Right cardiac atrium (tissue), 5 donors: ENCODE measurements at regions not wholly inside any gene's neighbourhood (a gene's known extent, or its start where the extent isn't known, plus 50 kb on each side); places are given as distances from the start of the nearest gene placed in this dataset.

Experiments
- ATAC-seq, 2 donors: fragments of 200-7000 bp; cut with Tn5 transposase; one replicate each; pipeline versions ENCODE4 v1.8.0 to v1.9.1; 2020; ENCODE audit warnings: moderate library complexity in 2 of 2, mild to moderate bottlenecking in 1 of 2
- DNase-seq, 3 donors: peaks; one replicate each; pipeline ENCODE4 v3.0.0-alpha.2; 2020
- H3K27ac ChIP-seq: one replicate; pipeline ENCODE4 v1.5.1; 2013; ENCODE audit warnings: mild to moderate bottlenecking, low read length, control low read depth, moderate library complexity
- H3K27me3 ChIP-seq: one replicate; pipeline ENCODE4 v1.6.1; 2013; ENCODE audit not compliant: control insufficient read depth, insufficient read depth
- H3K4me1 ChIP-seq: one replicate; pipeline ENCODE4 v1.6.1; 2013; ENCODE audit warnings: low read length; ENCODE audit not compliant: control insufficient read depth, insufficient read depth
- H3K4me3 ChIP-seq: one replicate; pipeline ENCODE4 v1.5.1; 2013; ENCODE audit warnings: low read length, control low read depth
- H3K9me3 ChIP-seq: one replicate; pipeline ENCODE4 v1.6.1; 2013; ENCODE audit warnings: low read length; ENCODE audit not compliant: control insufficient read depth
- WGBS: extraction: QIAGEN DNeasy Blood & Tissue Kit; methylation state at CpG from one replicate; pipeline ENCODE4 v1.1.7; 2013; 5-methylcytosine and 5-hydroxymethylcytosine counted together
- intact Hi-C, 4 donors: fragments of 100-400 bp; cut with DNase I; formaldehyde crosslinking; loops; one replicate each; pipeline versions ENCODE4 v1.11.0 to v1.14.0; 2022 to 2023
- donor health status: healthy with polysubstance abuse.
- donor health status: DM: no; HTN: yes; CAD: no.
- donor health status: DM: no; HTN: no; CAD: no.
- donor health status: DM: no; HTN: yes; CAD: no; lungs with severe emphysema.
- donor health status: DM: yes; HTN: yes; CAD: no.

DNA sequence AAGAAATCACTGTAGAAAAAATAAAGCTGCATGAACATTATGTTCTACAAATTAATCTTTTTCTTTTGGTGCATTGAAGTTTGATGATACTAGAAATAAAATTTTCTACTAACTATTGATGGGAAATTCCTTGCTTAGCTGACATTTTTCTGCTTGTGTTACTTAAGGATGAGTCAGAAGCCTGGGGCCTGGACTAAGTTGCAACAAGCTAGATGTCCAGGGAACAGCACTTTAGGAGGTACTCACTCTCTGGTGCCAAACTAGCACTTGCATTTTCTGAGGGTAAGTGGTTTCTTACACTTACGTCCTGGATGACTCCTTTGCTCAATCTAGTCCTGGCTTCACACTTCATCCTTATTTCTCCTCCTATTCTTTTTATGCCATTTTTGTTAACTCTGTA lies 945.1 kb downstream of the IGSF11 start:
- H3K4me3 ChIP-seq = no peak overlapping the region
- no peaks in the 10 kb centered on the region for H3K4me1 ChIP-seq
- no peaks in the 10 kb centered on the region for H3K9me3 ChIP-seq
- H3K27ac ChIP-seq = no peak overlapping the region
- DNase-seq (no peak), ATAC-seq (no peak)
- WGBS = 74% methylated on average over 1 of the region's 1 CpG
- intact Hi-C loops = no loop called here
- no peaks in the 10 kb centered on the region for H3K27me3 ChIP-seq

DNA sequence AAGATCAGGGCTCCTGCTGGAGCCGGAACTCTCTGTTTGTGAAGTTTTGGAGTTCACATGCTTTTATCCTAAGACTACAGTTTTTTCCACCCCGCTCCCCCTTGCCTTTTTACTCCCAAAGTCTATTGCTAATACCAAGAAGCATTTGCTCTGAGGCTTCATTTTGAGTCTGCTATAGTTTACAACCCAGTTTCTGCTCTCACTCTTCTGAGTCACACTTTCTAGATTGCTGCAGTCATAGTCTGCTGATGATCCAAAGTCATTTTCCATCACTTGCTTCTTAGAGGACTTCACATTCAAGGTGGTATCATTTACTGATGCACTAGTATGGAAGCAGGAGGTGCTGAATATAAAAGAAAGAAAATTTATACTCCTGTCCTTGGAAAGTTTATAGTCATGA lies 937.4 kb downstream of the IGSF11 start:
- intact Hi-C loops = no loop called here
- Histone ChIP-seq H3K9me3 (no peaks in the 10 kb centered on the region), H3K27me3 (no peaks in the 10 kb centered on the region), H3K4me1 (no peaks in the 10 kb centered on the region), H3K27ac (no peak overlapping the region), H3K4me3 (no peak overlapping the region)
- DNase-seq (no peak), ATAC-seq (no peak)
- 88% methylated on average over 2 of the region's 2 CpGs for WGBS

DNA sequence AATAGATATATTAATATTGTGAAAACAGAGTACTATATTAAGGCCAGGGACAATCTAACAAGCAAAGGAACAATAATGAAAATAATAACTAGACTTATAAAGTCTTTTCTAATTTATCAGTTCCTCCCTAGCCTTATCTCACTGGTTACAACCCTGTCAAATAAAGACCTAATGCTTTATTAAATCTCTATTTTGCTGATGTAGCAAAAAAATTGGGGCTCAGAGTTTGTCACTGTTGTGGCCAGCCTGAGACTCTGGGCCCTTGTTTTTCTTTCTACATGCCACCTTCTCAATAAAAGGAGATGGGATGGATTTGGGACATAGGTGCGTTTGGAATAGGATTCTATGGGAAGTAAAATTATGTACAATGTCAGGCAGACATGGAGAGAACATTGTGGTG lies 937.0 kb downstream of the IGSF11 start:
- Histone ChIP-seq H3K27me3 (no peaks in the 10 kb centered on the region), H3K4me1 (no peaks in the 10 kb centered on the region), H3K9me3 (no peaks in the 10 kb centered on the region), H3K27ac (no peak overlapping the region), H3K4me3 (no peak overlapping the region)
- 92% methylated on average over 1 of the region's 1 CpG for WGBS
- DNase-seq = no peak
- no peak for ATAC-seq
- intact Hi-C loops = no loop called here

DNA sequence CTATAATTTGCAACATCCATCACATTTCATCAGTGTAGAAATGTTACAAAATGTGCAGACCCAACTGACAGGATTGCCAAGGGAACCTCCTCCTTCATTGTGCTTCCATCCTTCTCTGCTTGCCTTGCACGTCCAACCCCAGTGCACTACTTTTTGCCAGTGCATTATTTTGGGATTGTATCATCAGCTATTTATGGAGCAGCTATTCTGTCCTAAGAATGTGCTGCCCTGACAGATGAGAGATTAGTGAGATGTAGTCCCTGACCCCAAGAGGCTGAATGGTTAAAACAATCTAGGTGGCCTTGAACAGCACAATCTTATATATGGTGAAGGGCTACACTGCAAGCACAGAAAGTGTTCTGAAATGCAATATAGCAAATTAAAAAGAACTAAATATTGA lies 935.8 kb downstream of the IGSF11 start:
- H3K27ac ChIP-seq = no peak overlapping the region
- no peak overlapping the region for H3K4me3 ChIP-seq
- DNase-seq (no peak), ATAC-seq (peak; percentile 55 to 64)
- no peaks in the 10 kb centered on the region for H3K27me3 ChIP-seq
- no peaks in the 10 kb centered on the region for H3K9me3 ChIP-seq
- WGBS = 12% methylated on average over 1 of the region's 1 CpG
- intact Hi-C loops = no loop called here
- H3K4me1 ChIP-seq = no peaks in the 10 kb centered on the region

DNA sequence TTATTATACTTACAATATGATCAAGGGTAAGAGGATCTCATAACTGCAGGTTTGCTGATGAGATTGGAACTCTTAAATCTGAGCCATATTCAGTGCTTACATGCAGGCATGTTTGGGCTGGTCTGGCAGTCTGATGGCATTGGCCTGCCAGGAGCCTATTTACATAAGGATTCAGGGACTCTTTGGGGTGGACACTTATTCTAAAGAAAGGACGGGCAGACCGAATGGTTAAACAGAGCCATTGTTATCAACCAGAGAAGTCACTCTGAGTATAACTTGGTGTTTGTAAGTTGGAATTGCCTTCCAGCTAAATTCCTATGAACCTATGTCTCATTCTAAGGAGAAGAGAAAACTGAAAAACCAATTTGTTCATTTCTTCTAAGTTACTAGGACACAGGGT lies 932.8 kb downstream of the IGSF11 start:
- H3K4me3 ChIP-seq = no peak overlapping the region
- H3K27ac ChIP-seq = no peak overlapping the region
- 86% methylated on average over 2 of the region's 2 CpGs for WGBS
- ATAC-seq = no peak
- no peaks in the 10 kb centered on the region for H3K4me1 ChIP-seq
- intact Hi-C loops = no loop called here
- no peaks in the 10 kb centered on the region for H3K9me3 ChIP-seq
- H3K27me3 ChIP-seq = no peaks in the 10 kb centered on the region
- DNase-seq = no peak

DNA sequence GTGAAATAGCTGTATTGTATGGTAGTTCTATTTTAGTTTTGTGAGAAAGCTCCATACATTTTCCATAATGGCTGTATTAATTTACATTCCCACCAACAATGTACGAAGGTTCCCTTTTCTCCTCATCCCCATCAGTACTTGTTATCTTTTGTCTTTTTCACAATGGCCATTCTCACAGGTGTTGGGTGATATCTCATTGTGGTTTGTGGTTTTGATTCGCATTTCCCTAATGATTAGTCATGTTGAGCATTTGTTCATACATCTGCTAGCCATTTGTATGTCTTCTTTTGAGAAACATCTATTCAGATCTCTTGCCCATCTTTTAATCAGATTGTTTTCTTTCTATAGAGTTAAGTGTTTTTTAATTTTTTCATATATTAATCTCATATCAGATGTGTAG lies 931.9 kb downstream of the IGSF11 start:
- intact Hi-C loops = no loop called here
- no peaks in the 10 kb centered on the region for H3K9me3 ChIP-seq
- no peaks in the 10 kb centered on the region for H3K4me1 ChIP-seq
- no peaks in the 10 kb centered on the region for H3K27me3 ChIP-seq
- no peak for ATAC-seq
- DNase-seq = no peak
- no peak overlapping the region for H3K27ac ChIP-seq
- 78% methylated on average over 2 of the region's 2 CpGs for WGBS
- H3K4me3 ChIP-seq = no peak overlapping the region

DNA sequence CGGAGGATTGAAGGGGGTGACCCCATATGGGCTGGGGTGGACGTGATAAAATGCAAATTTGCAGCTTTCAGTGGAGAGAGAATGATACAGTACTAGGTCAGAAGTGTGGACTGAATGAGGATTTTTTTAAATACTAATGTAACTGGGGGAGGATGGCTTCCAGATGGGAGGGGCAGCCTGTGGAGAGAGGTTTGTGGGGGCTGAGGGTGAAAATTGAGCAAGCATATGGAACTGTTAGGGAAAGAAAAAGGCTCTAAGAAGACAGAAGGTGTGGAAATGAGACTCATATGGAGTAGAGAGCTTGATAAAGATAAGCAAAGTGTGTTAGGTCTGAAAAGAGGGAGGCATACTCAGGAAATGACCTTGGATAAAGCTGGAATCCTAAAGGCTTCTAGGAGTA lies 926.4 kb downstream of the IGSF11 start:
- H3K27me3 ChIP-seq = no peaks in the 10 kb centered on the region
- 27% methylated on average over 2 of the region's 2 CpGs for WGBS
- intact Hi-C loops = no loop called here
- no peaks in the 10 kb centered on the region for H3K9me3 ChIP-seq
- no peak overlapping the region for H3K27ac ChIP-seq
- DNase-seq = no peak
- no peak for ATAC-seq
- H3K4me1 ChIP-seq = no peaks in the 10 kb centered on the region
- no peak overlapping the region for H3K4me3 ChIP-seq

DNA sequence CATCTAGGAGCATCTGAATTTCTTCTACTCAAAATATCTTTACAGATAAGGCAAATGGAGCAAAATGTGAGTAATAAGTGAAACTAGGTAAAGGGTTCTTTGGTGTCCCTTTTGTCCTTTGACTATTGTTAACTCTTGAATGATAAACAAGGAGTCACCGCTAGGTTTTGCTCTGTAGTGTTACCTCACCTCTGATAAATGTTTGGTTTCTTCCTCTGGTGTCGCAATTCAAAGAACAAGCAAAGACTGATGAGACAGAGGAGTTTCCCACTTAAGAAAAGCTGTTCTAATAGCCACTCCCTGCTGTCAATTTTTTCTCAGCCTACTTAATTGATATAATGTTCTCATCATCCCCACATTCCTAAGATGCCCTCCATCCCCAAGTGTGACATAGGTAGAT lies 925.9 kb downstream of the IGSF11 start:
- 76% methylated on average over 2 of the region's 2 CpGs for WGBS
- H3K27ac ChIP-seq = no peak overlapping the region
- H3K4me3 ChIP-seq = no peak overlapping the region

DNA sequence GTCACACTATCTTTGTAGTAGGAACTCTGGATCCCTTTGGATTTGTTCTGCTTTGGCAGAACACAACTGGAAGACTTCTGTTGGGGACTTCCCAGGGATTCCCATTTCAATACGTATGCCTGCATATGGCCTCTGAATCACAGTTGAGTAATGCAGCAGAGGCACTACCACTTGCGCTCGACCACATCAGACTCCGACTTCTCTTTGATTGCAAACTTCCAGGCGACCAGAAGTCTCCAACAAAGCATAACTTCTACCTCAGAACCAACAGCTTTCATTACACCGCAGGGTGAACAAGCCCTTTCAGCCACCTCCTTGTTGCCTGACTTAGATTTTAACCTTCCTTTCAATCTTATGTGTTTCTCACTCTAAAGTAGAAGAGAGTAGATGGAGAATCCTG lies 924.4 kb downstream of the IGSF11 start:
- no peaks in the 10 kb centered on the region for H3K9me3 ChIP-seq
- WGBS = 82% methylated on average over 6 of the region's 6 CpGs
- H3K27me3 ChIP-seq = no peaks in the 10 kb centered on the region
- no peak for ATAC-seq
- DNase-seq = no peak
- H3K4me3 ChIP-seq = no peak overlapping the region
- no peaks in the 10 kb centered on the region for H3K4me1 ChIP-seq
- H3K27ac ChIP-seq = no peak overlapping the region
- intact Hi-C loops = no loop called here

More for the DNA sequence above, 925.9 kb downstream of the IGSF11 start:
- Histone ChIP-seq H3K4me1 (no peaks in the 10 kb centered on the region), H3K9me3 (no peaks in the 10 kb centered on the region), H3K27me3 (no peaks in the 10 kb centered on the region)
- DNase-seq (no peak), ATAC-seq (no peak)
- intact Hi-C loops = no loop called here

DNA sequence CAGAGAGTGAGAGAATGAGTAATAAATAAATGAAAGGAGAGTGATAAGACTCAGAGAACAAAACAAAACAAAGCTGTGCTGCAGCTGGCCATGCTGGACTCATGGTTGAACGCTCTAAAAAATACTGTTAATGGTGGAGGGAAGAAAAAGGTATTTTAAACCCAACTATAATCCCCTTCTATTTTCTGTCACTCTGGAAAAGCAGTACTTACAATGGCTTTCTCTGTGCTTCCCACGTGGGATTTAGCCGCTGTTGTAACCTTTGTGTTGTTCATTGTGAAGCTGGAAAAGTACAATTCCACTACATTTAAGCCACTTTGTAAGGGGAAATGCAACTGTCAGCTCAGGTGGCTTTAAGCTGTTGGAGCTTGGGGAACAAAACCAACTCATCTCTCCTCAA lies 917.7 kb downstream of the IGSF11 start:
- Histone ChIP-seq H3K27ac (no peak overlapping the region), H3K4me3 (no peak overlapping the region), H3K9me3 (no peaks in the 10 kb centered on the region), H3K27me3 (no peaks in the 10 kb centered on the region), H3K4me1 (no peaks in the 10 kb centered on the region)
- intact Hi-C loops = no loop called here
- ATAC-seq (no peak), DNase-seq (no peak)
- WGBS = 55% methylated on average over 3 of the region's 3 CpGs

DNA sequence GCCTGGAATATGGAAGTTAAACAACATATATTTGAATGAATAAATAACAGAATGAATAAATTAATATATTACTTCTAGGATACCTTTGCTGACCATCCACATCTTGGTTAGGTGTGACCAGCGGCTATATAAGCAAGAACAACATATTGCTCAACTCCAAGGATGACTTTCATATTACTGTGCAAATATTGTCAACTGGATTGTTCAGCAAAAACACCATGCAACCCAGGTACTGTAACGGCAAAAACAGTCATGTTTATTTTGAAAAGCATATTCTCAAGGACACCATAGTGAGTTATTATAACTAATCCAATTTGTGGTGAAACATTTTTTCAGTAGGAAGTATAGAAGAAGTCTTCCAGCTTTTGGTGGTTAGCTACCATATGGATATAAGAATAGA lies 907.9 kb downstream of the IGSF11 start:
- DNase-seq = no peak
- no peaks in the 10 kb centered on the region for H3K4me1 ChIP-seq
- no peaks in the 10 kb centered on the region for H3K27me3 ChIP-seq
- no peak overlapping the region for H3K4me3 ChIP-seq
- WGBS = 91% methylated on average over 2 of the region's 2 CpGs
- no peaks in the 10 kb centered on the region for H3K9me3 ChIP-seq
- no peak overlapping the region for H3K27ac ChIP-seq
- no peak for ATAC-seq
- intact Hi-C loops = no loop called here

DNA sequence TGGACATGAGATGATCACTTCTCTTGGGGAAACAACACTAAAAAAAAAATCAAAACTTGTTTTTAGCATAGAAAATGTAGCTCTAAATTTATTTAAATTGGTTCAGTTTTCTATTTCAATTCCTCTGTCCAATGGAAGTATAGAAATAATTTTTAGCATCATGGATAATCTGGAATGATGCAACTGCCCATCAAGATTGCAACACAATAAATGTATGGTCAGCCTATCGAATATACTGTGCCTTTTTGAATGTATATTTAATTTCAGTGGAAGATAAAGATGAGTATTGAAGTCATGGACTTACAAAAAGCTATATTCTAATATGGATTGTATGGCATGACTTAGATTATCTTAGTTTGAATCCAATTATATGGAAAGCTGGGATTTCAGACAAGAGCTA lies 906.7 kb downstream of the IGSF11 start:
- Histone ChIP-seq H3K9me3 (no peaks in the 10 kb centered on the region), H3K27me3 (no peaks in the 10 kb centered on the region), H3K4me3 (no peak overlapping the region), H3K27ac (no peak overlapping the region), H3K4me1 (no peaks in the 10 kb centered on the region)
- 71% methylated on average over 1 of the region's 1 CpG for WGBS
- ATAC-seq = no peak
- intact Hi-C loops = no loop called here
- DNase-seq = no peak
